Astrocyte of the spinal cord (primary cell): ENCODE measurements at regions not wholly inside any gene's neighbourhood (a gene's known extent, or its start where the extent isn't known, plus 50 kb on each side); places are given as distances from the start of the nearest gene placed in this dataset.
"Not testable (repeated sequence)": the region's sequence is repeated elsewhere in the genome, so short reads cannot be mapped to it uniquely, and the experiment has no call there.

Experiments used
- DNase-seq: peaks from one replicate; pipeline ENCODE4 v3.0.0; 2011; ENCODE audit warnings: low read depth, low spot score
- H3K4me3 ChIP-seq: 2 replicates; pipeline ENCODE4 v1.5.1; 2011; ENCODE audit warnings: low read depth, mild to moderate bottlenecking, low read length, moderate library complexity
- in situ Hi-C: cut with HindIII; loops from 2 replicates; pipeline ENCODE4 v1.10.0; 2017; ENCODE audit warnings: low sequenced_read_pairs

DNA sequence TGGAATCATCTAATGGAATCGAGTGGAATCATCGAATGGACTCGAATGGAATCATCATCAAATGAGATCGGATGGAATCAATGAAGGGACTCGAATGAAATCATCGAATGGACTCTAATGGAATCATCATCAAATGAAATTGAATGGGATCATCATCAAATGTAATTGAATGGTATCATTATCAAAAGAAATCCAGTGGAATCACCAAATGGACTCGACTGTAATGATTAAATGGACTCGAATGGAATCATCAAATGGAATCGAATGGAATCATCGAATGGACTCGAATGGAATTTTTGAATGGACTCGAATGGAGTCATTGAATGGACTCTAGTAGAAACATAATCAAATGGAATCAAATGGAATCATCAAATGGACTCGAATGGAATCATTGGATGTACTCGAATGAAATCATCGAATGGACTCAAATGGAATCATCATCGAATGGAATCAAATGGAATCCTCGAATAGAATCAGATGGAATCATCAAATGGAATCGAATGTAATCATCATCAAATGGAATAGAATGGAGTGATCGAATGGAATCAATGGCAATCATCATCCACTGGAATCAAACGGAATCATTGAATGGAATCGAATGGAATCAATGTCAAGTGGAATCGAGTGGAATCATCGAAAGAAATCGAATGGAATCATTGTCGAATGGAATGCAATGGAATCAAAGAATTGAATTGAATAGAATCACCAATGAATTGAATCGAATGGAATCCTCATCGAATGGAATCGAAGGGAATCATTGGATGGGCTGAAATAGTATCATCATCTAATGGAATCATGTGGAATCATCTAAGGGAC lies 234.2 kb downstream of the SHCBP1 start:
- peak; percentile 1 for DNase-seq
- H3K4me3 ChIP-seq, in situ Hi-C loops: not testable (repeated sequence)

DNA sequence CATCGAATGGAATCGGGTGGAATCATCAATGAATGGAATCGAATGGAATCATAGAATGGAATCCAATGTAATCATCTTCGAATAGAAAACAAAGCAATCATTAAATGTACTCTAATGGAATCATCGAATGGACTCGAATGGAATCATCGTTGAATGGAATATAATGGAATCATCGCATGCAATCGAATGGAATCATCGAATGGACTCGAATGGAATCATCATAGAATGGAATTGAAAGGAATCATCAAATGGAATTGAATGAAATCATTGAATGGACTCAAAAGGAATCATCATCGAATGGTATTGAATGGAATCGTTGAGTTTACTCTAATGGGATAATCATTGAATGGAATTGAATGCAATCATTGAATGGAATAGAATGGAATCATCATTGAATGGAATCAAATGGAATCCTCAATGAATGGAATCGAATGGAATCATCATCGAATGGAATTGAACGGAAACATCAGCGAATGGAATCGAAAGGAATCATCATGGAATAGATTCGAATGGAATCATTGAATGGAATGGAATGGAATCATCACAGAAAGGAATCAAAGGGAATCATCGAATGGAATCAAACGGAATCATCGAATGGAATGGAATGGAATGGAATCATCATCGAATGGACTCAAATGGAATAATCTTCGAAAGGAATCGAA lies 234.9 kb downstream of the SHCBP1 start:
- DNase-seq, H3K4me3 ChIP-seq, in situ Hi-C loops: not testable (repeated sequence)

DNA sequence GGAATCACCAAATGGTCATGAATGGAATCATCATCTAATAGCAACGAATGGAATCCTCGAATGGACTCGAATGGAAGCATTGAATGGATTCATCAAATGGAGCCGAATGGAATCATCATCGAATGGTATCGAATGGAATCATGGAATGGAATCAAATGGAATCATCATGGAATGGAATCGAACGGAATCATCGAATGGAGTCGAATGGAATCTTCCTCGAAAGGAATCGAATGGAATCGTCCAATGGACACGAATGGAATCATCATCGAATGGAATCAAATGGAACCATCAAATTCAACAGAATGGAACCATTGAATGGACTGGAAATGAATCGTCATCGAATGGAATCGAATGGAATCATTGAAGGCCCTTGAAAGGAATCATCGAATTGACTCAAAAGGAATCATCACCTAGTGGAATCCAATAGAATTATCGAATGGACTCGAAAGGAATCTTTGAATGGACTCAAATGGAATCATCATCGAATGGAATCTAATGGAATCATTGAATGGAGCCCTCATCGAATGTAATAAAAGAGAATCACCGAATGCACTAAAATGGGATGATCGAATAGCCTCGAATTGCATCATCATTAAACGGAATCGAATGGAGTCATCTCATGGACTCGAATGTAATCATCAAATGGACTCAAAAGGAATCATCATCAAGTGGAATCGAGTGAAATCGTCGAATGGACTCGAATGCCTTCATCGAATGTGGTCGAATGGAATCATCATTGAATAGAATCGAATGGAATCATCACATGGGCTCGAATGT lies 236.7 kb downstream of the SHCBP1 start:
- in situ Hi-C loops, H3K4me3 ChIP-seq: not testable (repeated sequence)
- DNase-seq = peak; percentile 40

GRCh38 chr16:46383581-46383980 lies 237.6 kb downstream of the SHCBP1 start:
- peak; percentile 6 for DNase-seq
- in situ Hi-C loops, H3K4me3 ChIP-seq: not testable (repeated sequence)

GRCh38 chr16:46382791-46383541 lies 238.2 kb downstream of the SHCBP1 start:
- in situ Hi-C loops, H3K4me3 ChIP-seq: not testable (repeated sequence)
- peak; percentile 29 for DNase-seq

GRCh38 chr16:46382079-46382478 lies 239.1 kb downstream of the SHCBP1 start:
- DNase-seq, in situ Hi-C loops: not testable (repeated sequence)

DNA sequence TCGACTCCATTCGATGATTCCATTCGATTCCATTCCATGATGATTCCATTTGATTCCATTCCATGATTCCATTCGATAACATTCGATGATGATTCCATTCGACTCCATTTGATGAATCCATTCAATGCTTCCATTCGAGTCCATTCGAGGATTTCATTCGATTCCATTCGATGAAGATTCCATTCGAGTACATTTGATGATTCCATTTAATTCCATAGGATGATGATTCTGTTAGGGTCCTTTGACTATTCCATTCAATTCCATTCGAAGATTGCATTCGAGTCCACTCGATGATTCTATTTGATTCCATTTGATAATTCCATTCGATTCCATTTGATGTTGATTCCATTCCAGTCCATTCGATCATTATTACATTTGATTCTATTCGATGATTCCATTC lies 239.8 kb downstream of the SHCBP1 start:
- peak; percentile 2 for DNase-seq
- H3K4me3 ChIP-seq, in situ Hi-C loops: not testable (repeated sequence)

More at GRCh38 chr16:46382079-46382478, 239.1 kb downstream of the SHCBP1 start:
- not testable (repeated sequence) for H3K4me3 ChIP-seq
